ENCODE measurements at regions not wholly inside any gene's neighbourhood (a gene's known extent, or its start where the extent isn't known, plus 50 kb on each side); places are given as distances from the start of the nearest gene placed in this dataset.

- DNase-seq (ENCODE audit: low read depth, low spot score), result no peak
- Histone ChIP-seq H3K36me3 (ENCODE audit: control insufficient read depth in 2 of 2, extremely low read depth in 1 of 2, insufficient read depth in 2 of 2, low read length in 2 of 2) (no peaks in the 10 kb centered on the region), H3K4me3 (replicated peaks in 1 of 3; ENCODE audit: insufficient read depth in 1 of 3, low read depth in 1 of 3, low read length in 3 of 3) (no peak overlapping the region), H3K9ac (replicated peaks; ENCODE audit: extremely low read depth, insufficient read depth, low read length) (no peak overlapping the region), H3K4me2 (ENCODE audit: insufficient read depth, low read length) (no peak overlapping the region), H2AFZ (ENCODE audit: low read depth, low read length) (no peak overlapping the region), H3K9me1 (replicated peaks; ENCODE audit: control insufficient read depth, extremely low read depth, insufficient read depth, low read length) (no peaks in the 10 kb centered on the region), H3K79me2 (ENCODE audit: control insufficient read depth, insufficient read depth, low read length) (no peaks in the 10 kb centered on the region), H4K20me1 (replicated peaks; ENCODE audit: control insufficient read depth, extremely low read depth, insufficient read depth, low read length) (no peaks in the 10 kb centered on the region), H3K27me3 (ENCODE audit: control insufficient read depth in 2 of 2, insufficient read depth in 2 of 2, low read length in 2 of 2) (no peaks in the 10 kb centered on the region), H3K4me1 (ENCODE audit: control insufficient read depth, extremely low read depth, insufficient read depth, low read length) (peaks cover 18% of the 10 kb centered on the region), H3K27ac (ENCODE audit: insufficient read depth, low read depth, low read length) (no peak overlapping the region), H3K9me3 (replicated peaks; ENCODE audit: control insufficient read depth, insufficient read depth, low read length) (no peaks in the 10 kb centered on the region)
- intact Hi-C loops (cut with micrococcal nuclease), result no loop called here
- ChIA-PET CTCF (interaction anchor here (1.2 to 2.1 kb wide), 2 partner anchors 16 to 101 kb away, joined by 3 to 6 read pairs; no protein-coding TSS in a partner anchor), POLR2A (no interaction called here)
- TF ChIP-seq FOS (IDR thresholded peaks at IDR 0.05; ENCODE audit: borderline replicate concordance, insufficient read depth, low read length) (no peak), JUN (IDR thresholded peaks at IDR 0.05; ENCODE audit: borderline replicate concordance, insufficient read depth, insufficient read length, low read depth) (no peak), POLR2A (IDR thresholded peaks at IDR 0.05; ENCODE audit: low read depth, low read length) (no peak), GATA2 (IDR thresholded peaks at IDR 0.05; ENCODE audit: insufficient read depth, insufficient read length, low read depth, low read length) (no peak), MAX (IDR thresholded peaks at IDR 0.05; ENCODE audit: insufficient read depth, insufficient read length) (no peak), POLR2AphosphoS5 (IDR thresholded peaks at IDR 0.05; ENCODE audit: insufficient read depth, low read depth, low read length) (no peak), MYC (IDR thresholded peaks at IDR 0.05; ENCODE audit: low read depth, low read length) (no peak), CTCF (IDR thresholded peaks at IDR 0.05; ENCODE audit: extremely low read depth in 1 of 2, insufficient read depth in 1 of 2, low read depth in 1 of 2, low read length in 2 of 2) (no peak), EZH2 (IDR thresholded peaks at IDR 0.05; ENCODE audit: borderline replicate concordance, low read depth, low read length, severe bottlenecking) (no peak)
- dilution Hi-C loops (cut with MboI; ENCODE audit: extremely low pct_ligation_motif_present, low sequenced_read_pairs), result no loop called here
- no TSS peak for BruUV-seq (replicated peaks)
- no peak for FAIRE-seq
Observed at GRCh38 chr12:46531059-46531785, 158.6 kb upstream of the SLC38A2 start.

All from endothelial cell of umbilical vein (primary cell).